ENCODE measurements at regions not wholly inside any gene's neighbourhood (a gene's known extent, or its start where the extent isn't known, plus 50 kb on each side); places are given as distances from the start of the nearest gene placed in this dataset.
"Not testable (repeated sequence)": the region's sequence is repeated elsewhere in the genome, so short reads cannot be mapped to it uniquely, and the experiment has no call there.

DNA sequence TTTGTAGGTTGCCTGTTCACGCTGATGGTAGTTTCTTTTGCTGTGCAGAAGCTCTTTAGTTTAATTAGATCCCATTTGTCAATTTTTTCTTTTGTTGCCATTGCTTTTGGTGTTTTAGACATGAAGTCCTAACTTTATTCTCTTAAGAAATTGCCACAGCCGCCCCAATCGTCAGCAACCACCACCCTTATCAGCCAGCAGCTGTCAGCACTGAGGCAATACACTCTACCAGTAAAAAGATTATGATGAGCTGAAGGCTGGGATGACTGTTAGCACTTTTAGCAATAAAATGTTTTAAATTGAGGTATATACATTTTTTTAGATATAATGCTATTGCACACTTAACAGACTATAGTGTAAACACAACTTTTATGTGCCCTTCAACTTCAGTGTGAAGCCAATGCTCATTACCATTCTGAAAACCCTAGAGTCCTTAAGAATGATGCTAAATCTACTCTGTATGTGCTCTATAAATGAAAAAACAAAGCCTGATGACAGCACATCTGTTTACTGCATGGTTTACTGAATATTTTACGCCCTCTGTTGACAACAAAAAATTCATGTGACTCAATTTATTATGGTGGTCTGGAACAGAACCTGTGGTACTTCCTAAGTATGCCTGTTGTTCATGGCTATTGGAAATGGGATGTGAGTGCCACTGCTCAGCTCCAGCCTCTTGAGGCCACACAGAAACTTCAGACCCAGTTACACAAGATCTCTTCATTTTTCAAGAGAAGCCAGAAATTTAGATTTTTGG, 197.4 kb downstream of the DUSP6 start:
- DNase-seq (ENCODE audit: low spot score) = no peak

DNA sequence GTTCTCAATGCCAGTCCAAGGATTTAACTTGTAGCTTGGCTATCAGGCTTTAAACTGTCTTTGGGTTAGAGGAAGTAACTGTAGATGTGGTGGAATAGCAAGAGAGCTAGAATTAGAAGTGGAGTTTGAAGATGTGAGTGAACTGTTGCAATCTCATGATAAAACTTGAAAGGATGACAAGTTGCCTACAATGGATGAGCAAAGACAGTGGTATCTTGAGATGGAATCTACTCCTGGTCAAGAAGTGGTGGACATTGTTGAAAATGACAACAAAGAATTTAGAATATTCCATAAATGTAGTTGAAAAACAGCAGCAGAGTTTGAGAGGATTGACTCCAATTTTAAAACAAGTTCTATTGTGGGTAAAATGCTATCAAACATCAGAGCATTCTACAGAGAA, 199.0 kb downstream of the DUSP6 start:
- no peak for DNase-seq (ENCODE audit: low spot score)

DNA sequence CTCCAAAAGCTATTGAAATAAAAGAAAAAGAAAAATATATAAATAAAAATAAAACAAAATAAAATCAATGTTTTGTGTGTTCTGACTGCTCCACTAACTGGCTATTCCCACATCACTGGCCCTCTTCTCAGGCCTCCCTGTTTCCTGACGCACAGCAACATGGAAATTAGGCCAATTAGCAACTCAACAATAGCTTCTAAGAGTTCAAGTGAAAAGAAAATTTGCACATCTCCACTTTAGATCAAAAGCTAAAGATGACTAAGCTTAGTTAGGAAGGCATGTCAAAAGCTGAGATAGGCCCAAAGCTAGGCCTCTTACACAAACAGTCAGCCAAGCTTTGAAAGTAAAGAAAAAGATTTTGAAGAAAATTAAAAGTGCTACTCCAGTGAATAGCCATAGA, 200.8 kb downstream of the DUSP6 start:
- no peak for DNase-seq (ENCODE audit: low spot score)

DNA sequence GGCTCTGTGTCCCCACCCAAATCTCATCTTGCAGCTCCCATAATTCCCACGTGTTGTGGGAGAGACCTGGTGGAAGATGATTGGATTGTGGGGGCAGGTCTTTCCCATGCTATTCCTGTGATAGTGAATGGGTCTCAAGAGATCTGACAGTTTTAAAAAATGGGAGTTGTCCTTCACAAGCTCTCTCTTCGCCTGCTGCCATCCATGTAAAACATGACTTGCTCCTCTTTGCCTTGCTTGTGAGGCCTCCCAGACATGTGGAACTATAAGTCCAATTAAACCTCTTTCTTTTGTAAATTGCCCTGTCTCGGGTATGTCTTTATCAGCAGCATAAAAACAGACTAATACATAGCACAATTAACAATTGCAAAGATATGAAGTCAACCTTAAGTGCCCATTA, 201.5 kb downstream of the DUSP6 start:
- not testable (repeated sequence) for DNase-seq (ENCODE audit: low spot score)

DNA sequence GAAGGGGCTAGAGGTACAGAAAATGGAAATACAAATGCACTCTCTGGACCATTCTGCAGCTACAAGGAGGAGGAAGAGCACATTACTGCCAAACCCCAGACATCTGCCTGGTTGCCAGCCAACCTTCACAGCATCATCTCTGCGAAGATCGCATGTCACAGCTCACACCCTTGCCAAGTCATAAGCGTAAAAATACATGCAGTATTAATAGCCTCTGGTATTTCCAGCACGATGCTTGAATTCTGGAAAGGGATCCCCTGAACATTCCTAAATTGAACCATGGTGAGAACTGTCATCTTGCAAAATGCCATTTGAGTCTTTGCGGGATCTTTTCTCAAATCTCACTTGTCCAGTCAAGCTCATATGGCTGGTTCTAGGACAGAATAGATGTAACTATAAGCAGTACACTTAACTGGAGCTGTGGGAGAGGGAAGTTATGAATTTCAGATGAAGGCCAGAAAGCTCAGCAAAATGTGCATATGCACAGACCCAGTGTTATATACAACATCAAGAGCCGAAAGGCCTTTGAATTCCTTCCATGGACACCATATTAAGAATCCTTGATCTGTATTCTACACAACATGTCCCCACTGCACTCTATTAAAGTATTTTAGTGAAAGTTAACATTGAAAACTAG, 211.6 kb downstream of the DUSP6 start:
- no peak for DNase-seq (ENCODE audit: low spot score)

DNA sequence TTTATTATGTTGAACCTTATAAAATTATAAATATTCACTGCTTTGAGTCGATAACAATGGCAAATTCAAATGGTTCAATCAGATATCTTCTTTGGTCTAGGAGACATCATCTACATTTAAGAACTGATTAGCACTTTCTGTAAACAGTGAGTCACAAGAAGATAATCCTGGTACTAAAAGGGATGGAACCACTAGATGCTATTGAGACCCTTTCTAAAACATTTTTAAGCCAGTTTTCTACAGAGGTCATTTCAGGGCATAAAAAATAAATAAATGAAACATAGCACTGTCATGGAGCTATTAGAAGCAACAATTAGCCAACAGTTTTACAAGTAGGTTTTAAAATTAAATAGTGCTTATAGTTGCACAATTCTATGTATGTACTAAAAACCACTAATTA, 212.2 kb downstream of the DUSP6 start:
- no peak for DNase-seq (ENCODE audit: low spot score)

DNA sequence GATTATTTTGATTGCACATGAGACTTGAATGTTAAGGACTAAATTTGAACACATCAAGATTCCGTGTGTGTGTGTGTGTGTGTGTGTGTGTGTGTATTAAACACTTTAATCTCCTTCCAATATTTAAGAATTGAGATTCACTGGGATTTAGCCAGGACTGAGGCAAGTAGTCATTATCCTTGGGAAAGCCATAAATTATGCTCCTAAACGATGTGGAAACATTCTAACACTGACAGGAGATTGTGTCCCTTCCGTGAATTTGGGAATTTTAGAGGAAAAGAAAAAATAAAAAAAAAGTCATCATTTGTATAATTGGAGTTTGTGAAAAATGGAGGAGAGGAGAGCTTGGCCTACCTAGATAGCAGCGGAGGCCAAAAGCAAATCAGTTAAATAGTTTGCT, 212.9 kb downstream of the DUSP6 start:
- DNase-seq (ENCODE audit: low spot score) = no peak

DNA sequence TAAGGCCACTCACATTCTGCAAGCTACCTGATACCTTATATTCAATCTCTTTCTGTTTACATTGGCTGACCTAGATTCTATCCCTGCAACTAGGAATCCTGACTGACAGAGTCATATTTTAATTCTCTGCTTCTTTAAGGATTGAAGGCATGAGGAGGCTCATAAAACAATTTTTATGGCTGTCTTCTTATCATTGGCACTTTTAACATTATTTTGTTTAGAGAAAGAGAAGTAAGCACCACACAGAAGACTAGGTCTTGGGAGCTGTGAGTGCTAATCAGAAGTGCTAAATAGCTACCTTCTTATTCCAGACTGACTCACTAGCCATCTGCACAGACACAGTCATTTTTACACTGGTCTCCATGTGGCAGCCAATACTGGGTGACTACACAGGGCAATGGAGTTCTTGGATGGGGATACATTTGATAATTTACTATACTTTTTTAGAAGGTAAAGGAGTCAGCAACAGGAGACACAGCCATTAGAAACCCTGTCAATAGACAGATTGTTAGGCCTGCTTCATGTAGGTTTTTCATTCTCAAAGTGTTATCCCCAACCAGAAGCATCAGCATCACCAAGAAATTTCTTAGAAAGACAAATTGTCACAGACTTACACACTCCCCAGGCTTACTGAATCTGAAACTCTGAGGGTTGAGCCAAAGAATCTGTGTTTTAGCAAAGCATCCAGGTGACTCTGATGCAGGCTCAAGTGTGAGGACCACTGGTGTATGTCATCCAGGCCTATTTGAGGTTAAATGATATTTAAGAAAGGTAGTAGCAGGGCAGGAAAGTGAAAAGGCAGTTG, 214.1 kb downstream of the DUSP6 start:
- DNase-seq (ENCODE audit: low spot score) = no peak

DNA sequence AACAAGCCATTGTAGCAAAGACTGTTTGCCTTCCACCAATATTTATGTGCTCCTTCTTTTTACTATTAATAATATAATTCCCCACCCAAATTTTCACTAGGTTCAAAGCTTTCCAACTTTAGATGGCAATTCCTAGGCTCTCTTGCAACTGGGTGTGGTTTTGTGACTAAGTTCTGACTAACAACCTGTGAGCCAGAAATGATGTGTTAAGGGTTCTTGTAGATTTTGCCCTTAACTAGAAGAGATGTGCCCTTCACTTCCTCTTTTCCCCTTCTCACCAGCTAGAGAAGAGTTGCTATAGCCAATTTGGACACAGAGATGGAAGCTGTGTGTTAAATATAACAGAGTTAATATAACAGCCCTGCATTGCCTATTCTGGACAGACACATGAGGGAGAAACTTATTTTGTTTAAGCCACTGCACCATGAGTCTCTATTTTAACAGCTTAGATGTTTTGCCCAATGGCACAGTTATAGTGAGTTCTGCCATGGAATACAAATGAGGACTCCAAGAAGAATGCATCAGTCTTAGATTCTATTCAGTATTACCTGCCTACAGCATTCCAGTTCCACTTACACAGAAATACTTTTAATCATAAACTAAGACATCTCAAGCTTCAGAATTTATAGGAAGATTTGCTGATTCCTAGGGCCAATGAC, 216.2 kb downstream of the DUSP6 start:
- DNase-seq (ENCODE audit: low spot score) = no peak

DNA sequence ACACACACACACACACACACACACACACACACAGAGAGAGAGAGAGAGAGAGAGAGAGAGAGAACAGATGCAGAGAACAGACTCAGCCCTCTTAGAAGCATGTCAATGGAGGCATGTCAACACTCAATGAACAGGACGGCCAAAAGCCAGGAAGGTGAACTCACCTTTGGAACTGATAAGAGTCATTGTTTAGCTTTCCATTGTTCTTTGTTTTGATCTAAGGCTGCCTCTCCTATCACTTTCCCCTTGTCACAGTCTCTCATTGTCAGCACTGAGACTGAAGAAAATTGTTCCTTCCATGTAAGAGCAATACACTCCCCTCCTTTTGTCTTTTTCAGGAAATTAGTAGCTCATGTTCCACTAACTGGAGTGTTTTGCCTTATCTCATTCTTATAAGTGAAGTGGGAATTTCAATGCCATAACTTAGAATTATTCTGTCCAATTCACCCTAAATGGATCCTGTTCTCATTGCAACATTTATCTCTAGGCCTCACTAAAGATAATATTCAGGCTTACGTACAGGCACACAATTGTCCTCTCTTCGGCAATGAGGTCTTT, 218.0 kb downstream of the DUSP6 start:
- no peak for DNase-seq (ENCODE audit: low spot score)

DNA sequence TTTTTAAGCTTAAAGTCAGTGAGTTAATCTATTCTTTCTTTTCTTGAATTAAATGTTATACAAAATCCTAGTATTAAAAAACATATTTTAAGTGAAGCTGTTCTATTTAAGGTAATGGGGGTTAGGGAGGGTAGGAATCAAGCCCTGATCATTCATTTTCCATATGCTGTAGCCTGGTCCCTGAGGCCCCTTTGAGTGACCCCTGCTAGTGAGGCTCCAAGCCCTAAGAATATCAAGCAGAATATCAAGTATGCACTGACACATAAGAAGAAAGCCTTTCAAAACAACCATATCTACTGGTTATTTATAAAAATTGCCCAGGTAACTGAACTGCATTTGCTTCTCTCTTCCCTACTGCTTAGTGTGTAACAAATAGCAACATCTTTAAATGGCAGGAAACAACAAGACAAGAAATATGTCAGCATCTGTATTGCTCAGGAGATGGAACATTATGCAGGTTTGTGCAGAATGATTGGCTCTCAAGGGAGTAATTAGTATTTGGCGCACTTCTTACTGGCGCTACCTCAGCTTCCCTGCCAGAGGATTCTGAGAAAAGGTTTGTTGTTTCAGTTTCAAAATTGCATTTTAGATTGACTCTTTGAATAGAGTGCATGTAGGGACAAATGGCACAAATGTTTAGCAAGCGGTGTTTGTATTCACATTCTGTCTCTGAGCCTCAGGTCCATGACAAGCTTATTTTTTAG, 223.0 kb downstream of the DUSP6 start:
- DNase-seq (ENCODE audit: low spot score) = no peak

DNA sequence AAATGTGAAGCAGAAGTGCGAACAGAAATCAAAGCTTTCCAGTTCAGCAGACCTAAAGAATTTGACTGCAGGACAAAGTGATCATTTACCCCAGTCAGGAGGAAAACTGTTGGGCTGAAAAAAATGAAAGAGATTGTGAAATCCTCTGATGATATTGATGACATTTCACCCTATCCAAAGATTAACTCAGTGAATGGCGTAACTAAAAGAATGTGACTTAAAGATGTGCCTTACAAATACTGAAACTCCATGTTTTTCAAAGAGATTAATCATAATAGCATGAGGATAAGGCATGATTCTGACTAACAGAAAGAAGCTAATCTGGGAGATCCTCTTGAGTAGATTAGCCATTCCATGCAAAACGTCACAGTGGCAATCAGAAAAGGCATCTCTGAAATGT, 225.6 kb downstream of the DUSP6 start:
- DNase-seq (ENCODE audit: low spot score) = no peak

DNA sequence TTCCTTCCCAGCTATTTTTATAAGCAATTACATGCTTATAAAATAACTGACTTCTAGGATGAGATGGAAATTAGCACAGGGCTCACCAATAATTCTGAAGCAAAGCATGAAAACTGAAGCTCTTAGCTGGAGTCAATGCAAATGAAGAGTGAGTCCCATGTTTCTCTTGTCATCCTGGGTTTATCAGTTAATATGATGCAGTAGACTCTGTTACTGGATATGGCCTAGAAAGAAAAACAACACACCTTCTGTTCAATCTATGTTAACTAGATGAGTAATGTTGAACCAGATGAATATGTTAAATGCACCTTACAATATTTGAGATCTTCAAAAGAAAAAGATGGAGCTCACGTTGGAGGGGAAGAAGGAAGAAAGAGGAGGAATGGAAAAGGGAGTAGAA, 229.4 kb downstream of the DUSP6 start:
- DNase-seq (ENCODE audit: low spot score) = no peak

DNA sequence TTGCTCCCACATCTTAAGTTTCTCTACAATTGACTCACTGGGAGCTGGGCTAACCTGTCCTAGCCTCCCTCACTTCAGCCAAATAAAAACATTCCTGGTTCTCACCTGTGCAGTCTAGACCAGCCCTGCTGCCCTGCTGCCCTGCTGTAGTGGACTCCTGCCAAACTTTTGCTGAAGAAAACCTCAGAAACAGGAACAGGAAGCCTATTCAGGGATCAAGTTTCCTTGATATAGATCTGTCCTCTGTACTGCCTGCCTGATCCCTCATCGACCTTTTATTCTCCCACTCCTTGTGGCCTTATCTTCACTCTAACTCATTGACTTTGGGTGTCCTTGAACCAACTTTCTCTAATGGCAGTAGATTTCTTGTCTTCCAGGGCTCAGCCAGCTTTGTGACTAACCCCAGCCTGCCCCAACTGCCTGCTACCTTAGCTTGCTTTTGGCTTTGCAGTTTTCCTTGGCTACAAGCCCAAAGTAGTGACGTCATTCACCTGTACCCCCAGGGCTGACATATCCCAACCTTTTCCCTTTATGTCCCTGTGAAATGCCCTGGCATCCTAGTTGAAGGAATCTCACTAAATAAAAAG, 234.8 kb downstream of the DUSP6 start:
- DNase-seq (ENCODE audit: low spot score) = no peak

DNA sequence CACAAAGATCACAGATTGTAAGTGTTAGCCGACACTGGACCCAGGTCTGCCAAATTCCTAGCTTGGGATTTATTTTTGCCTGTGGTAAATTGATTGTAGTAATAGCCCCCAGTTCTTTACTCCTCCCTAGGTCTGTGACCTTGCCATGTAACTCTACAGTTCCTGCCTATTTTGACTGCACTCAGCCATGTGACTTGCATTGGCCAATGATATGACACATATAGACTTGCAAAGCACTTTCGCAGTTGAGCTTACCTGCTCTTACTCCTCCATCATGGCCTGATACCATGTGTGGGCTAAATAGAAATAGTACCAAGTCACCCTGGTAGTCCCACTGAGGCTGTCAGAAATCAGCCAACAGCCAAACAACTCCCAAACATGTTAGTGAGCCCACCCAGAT, 240.3 kb downstream of the DUSP6 start:
- DNase-seq (ENCODE audit: low spot score) = no peak

DNA sequence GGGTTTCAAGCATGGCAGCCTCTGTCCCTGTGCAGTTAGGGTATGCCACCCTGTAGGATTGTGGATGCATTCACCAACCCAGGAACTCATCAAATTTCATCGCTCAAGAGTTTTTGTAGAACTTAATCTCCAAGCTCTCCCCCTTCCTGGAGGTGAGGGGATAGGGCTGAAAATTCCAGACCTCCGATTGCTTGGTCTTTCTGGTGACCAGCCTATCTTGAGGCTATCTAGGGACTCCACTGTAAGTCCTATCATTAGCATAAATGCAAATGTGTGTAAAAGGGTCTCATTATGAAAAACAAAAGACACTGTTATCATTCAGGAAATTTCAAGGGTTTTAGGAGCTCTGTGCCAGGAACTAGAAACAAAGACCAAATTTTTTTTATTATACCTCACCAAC, 244.0 kb downstream of the DUSP6 start:
- DNase-seq (ENCODE audit: low spot score) = no peak

DNA sequence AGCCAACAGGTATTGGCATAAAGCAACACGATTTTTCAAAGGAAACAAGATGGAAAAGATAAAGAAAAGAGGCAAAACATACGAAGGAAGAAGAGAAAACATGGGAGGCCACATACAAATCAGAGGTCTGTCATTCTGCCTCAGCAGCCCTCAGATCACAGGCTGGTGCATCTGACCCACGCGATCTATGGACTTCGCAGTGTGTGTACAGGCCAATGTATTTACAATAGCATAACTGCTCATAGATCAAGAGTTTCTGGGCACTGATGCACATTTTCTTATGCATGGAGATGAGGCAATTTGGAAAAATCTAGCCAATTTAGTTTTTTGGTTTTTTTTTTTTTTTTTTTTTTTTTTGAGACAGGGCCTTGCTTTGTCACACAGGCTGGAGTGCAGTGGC, 245.4 kb downstream of the DUSP6 start:
- DNase-seq (ENCODE audit: low spot score) = no peak

DNA sequence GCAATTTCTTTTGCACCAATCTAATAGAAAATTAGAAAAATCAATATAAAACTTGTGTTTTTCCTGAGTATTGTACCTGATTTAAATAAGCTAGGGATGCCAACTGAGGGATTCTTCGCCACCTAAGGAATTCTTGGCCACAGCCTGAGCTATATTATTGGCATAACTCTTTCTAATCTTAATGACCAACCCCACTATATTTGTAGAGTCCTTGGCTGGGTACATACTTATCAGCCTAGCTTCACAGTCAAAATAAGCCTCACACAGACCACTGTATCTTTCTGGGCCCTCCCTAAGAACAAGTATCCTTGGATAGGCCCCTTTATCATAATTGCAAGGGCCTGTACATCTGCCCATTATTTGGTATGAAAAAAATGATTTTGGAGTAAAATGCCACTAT, 247.1 kb downstream of the DUSP6 start:
- no peak for DNase-seq (ENCODE audit: low spot score)

DNA sequence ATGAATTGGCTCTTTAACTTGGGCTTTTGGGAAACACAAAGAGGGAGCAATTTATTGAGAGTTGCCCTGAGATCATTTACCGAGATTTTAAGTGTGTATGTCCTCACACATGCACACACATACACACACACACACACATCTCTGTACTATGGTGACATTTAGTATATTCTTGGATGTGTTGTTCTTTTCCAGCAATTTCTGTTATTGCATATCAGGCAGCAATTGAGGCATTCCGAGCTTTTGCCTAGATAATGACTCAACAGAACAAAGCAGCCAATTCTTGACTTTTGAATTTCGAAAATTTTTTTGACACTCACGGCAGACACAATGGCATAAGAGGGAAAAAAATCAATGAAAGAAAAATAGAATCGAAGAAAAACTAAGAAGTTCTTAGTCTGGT, 248.5 kb downstream of the DUSP6 start:
- no peak for DNase-seq (ENCODE audit: low spot score)

DNA sequence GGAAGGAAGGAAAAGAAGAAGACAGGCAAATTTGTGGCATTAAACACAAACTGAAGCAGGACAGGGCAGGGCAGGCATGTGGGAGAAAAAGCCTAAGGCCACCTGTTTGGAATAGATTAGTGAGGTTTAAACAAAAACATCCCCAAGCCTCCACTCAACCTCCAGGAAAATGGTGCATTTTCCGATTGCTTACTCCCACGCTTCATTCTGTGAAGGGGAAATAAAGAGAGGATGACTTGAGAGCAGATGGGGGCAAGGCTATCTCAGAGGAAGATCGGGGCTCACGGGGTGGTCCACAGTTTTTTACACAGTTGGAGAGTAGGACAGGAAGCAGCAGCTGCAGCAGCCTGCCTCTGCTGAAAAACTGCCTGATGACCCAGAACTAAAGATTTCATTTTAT, 250.9 kb downstream of the DUSP6 start:
- no peak for DNase-seq (ENCODE audit: low spot score)

DNA sequence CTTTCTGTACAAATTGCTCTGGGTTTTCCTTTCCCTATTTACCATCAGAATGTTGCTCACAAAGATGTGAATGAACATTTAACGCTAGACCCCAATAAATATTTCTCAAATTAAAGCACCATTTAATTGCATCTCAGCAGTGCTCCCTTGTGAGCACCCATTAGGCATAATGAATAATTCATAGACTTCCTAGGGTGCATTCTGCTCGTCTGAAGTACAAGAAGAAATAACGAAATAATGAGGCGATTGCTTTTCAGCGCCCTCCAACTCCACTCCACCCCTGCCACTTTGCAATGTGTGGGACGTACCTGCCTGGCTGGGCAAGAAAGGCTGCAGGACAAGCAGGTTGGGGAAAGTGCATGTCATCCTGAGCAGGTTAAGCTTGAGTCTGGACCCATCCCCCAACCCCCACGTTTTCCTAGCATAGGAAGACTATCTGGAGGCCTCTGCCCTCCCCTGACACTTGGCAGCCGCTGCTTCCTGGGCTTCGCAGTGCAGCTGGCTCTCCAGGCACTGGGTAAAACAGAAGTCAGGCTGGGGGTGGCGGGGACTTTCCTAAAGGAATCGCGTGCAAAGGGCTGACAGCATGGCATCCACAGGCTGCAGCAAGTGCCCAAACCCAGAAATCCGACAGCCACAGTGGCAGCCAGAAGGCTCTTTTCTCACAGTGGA, 253.7 kb downstream of the DUSP6 start:
- no peak for DNase-seq (ENCODE audit: low spot score)

All from germinal center (tissue), 1 donor.